Heart left ventricle (tissue), 13 donors: ENCODE measurements at regions not wholly inside any gene's neighbourhood (a gene's known extent, or its start where the extent isn't known, plus 50 kb on each side); places are given as distances from the start of the nearest gene placed in this dataset.
"Not testable (repeated sequence)": the region's sequence is repeated elsewhere in the genome, so short reads cannot be mapped to it uniquely, and the experiment has no call there.

ENCODE experiments used
- CTCF ChIP-seq, 12 donors: fragments of 200-600 bp; sonication (generic) in 4 of 12; IDR thresholded peaks; one replicate each; pipeline versions ENCODE4 v1.5.0 to v1.8.0; 2018 to 2022; ENCODE audit warnings: antibody characterized with exemption in 12 of 12, mild to moderate bottlenecking in 5 of 12
- POLR2A ChIP-seq, 2 donors: fragments of 450-650 bp; IDR thresholded peaks; one replicate each; pipeline ENCODE4 v1.6.1; 2017; ENCODE audit warnings: antibody characterized with exemption in 2 of 2, mild to moderate bottlenecking in 2 of 2, moderate library complexity in 2 of 2
- donor health status: ischemic (EF 13 %, LVEDD 7.1; RV severe dilation, severe dysfunction).
- donor health status: DM: no; HTN: yes; CAD: no.
- donor health status: DM: no; HTN: no; CAD: no.
- donor health status: ischemic (EF 25% LVEDD 6.9; RV normal size, moderate dysfunction).
- donor health status: ischemic (EF 25% LVEDD 5.7; RV mildly dilated, moderate dysfunction).
- donor health status: ischemic (EF 35%, LVEDD 5.7; RV mildly dilated, moderate dysfunction).
- donor health status: nonischemic (EF 11% LVEDD 7.7; RV severe dilation, severe dysfunction).
- donor health status: DM: yes; HTN: yes; CAD: no.
- donor health status: PGD.
- donor health status: ischemic (EF 29% LVEDD 5.4; RV normal size, mild dysfunction).
- donor health status: nonischemic (EF 23%, LVEDD 6.1; RV moderate dilation, normal function).

GRCh38 chr5:118063836-118064235 lies 924.5 kb downstream of the DTWD2 start:
- not testable (repeated sequence) for TF ChIP-seq CTCF, POLR2A (IDR thresholded peaks at IDR 0.05)
